NCI-H2196 treated with DMSO at 0.1 percent for 48 hours (cell line): ENCODE measurements at regions not wholly inside any gene's neighbourhood (a gene's known extent, or its start where the extent isn't known, plus 50 kb on each side); places are given as distances from the start of the nearest gene placed in this dataset.

Experiments
- DNase-seq: peaks from one replicate; lab custom pipeline; 2025; ENCODE audit not compliant: unreplicated experiment; lab: John Stamatoyannopoulos, UW

- DNase-seq: no peak
Measured at GRCh38 chr1:201763455-201764140, 65.4 kb upstream of the IPO9 start.

- no peak for DNase-seq
Measured at GRCh38 chr1:201764166-201764565, 64.8 kb upstream of the IPO9 start.

- DNase-seq: no peak
Measured at GRCh38 chr1:201764579-201764978, 64.4 kb upstream of the IPO9 start.

- DNase-seq: no peak
Measured at GRCh38 chr1:201766131-201766866, 62.7 kb upstream of the IPO9 start.

GRCh38 chr1:201767339-201767738 is 61.6 kb upstream of the IPO9 start:
- DNase-seq: no peak

GRCh38 chr1:201769072-201769471 is 59.9 kb upstream of the IPO9 start:
- no peak for DNase-seq

- DNase-seq: no peak
Measured at GRCh38 chr1:201769966-201770365, 59.0 kb upstream of the IPO9 start.

GRCh38 chr1:201771466-201771865 is 57.5 kb upstream of the IPO9 start:
- DNase-seq: no peak

- DNase-seq: no peak
Measured at GRCh38 chr1:201772178-201772577, 56.8 kb upstream of the IPO9 start.

GRCh38 chr1:201773764-201774163 is 55.2 kb upstream of the IPO9 start:
- DNase-seq: no peak

GRCh38 chr1:201774224-201774982 is 54.6 kb upstream of the IPO9 start:
- DNase-seq: no peak

GRCh38 chr1:201774983-201775344 is 54.0 kb upstream of the IPO9 start:
- DNase-seq: no peak

GRCh38 chr1:201775380-201775779 is 53.6 kb upstream of the IPO9 start:
- DNase-seq: no peak

GRCh38 chr1:201778279-201779065 is 50.5 kb upstream of the IPO9 start:
- DNase-seq: no peak
